ENCODE measurements at regions not wholly inside any gene's neighbourhood (a gene's known extent, or its start where the extent isn't known, plus 50 kb on each side); places are given as distances from the start of the nearest gene placed in this dataset.

DNA sequence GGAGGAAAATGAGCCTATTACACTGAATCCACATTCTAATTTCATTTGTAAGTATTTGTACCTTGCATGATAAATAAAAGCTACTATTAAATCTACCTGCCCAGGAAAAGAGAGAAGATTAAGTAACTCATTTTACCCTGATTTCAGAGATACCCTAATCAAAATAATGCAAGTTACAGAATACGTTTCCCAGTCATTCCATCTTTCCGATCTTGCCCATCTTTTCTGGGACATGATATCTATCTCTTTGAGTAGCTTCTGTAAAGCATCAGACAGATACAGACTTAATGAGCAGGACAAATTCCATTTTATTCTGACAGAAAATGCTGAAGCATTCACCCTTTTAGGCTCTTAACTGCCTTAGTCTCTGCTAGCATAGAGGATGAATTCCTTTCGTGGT is 56.6 kb downstream of the SPRY2 start:
- no peak for DNase-seq
- 84 to 93% (median 89%) methylated on average over 3 of the region's 3 CpGs for WGBS, 5 donors

DNA sequence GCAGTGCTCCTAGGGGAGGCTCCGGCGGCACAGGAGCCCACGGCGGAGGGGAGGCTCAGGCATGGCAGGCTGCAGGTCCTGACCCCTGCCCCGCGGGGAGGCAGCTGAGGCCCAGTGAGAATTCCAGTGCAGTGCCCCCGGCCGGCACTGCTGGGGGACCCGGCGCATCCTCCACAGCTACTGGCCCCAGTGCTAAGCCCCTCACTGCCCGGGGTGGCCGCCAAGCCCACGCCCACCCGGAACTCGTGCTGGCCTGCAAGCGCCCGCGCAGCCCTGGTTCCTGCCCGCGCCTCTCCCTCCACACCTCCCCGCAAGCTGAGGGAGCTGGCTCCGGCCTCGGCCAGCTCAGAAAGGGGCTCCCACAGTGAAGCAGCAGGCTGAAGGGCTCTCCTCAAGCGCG is 62.2 kb downstream of the SPRY2 start:
- DNase-seq: no peak
- intact Hi-C loops (cut with DNase I; ENCODE audit: low total_unique reads): no loop called here
- 91 to 98% (median 95%) methylated on average over 8 to 25 of the region's 25 CpGs for WGBS, 5 donors

More for the DNA sequence above, 56.6 kb downstream of the SPRY2 start:
- Histone ChIP-seq H3K4me3 (no peak overlapping the region), H3K36me3 (no peaks in the 10 kb centered on the region), H3K27me3 (replicated peaks in 1 of 7) (no peaks in the 10 kb centered on the region), H3K27ac (no peak overlapping the region), H3K9me3 (peaks cover 0 to 18% (median 7%) of the 10 kb centered on the region in 8 donors), H3K4me1 (no peaks in the 10 kb centered on the region)
- TF ChIP-seq POLR2A (IDR thresholded peaks at IDR 0.05) (no peak), POLR2AphosphoS5 (IDR thresholded peaks at IDR 0.05) (no peak)
- TF ChIP-seq, protein P1, sequence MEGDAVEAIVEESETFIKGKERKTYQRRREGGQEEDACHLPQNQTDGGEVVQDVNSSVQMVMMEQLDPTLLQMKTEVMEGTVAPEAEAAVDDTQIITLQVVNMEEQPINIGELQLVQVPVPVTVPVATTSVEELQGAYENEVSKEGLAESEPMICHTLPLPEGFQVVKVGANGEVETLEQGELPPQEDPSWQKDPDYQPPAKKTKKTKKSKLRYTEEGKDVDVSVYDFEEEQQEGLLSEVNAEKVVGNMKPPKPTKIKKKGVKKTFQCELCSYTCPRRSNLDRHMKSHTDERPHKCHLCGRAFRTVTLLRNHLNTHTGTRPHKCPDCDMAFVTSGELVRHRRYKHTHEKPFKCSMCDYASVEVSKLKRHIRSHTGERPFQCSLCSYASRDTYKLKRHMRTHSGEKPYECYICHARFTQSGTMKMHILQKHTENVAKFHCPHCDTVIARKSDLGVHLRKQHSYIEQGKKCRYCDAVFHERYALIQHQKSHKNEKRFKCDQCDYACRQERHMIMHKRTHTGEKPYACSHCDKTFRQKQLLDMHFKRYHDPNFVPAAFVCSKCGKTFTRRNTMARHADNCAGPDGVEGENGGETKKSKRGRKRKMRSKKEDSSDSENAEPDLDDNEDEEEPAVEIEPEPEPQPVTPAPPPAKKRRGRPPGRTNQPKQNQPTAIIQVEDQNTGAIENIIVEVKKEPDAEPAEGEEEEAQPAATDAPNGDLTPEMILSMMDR (IDR thresholded peaks at IDR 0.05 in 8 of 11, conservative IDR thresholded peaks at IDR 0.05 in 3 of 11): no peak
- intact Hi-C loops (cut with DNase I; ENCODE audit: low total_unique reads): no loop called here

DNA sequence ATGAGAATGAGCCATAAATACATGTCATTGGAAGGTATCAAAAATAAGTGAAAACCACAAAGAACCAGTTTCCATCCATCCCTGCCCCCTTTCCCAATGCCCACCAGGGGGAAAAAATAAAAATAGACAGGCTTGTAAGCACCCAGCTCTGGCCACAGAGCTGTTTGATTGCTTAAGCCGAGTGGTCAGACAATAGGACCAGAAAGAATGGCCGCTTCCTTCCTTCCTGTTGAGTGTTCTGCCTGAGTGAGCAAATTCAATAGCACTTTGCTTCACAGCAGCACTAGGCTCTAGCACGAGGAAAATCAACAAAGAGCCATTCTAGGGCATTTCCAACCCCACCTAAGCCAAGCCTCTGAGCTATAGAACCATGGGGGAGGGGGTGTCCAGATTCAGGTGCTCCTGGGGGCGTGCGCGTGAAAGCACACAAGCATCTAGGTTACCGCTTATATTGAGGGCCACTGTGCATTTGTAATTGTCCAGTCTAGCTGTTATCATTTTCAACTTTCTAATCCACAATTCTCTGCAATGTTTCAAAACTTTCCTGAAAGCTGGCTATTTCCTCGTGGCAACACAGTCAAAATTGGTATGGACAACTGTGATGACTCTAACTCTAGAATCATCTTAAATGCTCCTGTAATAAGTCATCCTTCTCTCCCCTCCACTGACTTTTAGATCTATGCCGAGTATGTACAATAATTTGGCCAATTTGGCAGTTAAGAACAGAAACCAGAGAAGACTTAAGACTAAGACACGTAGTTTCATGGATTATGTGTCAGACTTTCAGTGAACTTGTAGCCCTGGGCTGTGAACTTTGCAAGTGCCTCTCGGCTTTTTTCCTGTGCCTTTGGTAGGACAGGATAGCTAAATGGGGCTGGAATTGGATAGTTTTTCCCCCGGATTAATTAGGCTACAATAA is 64.3 kb downstream of the SPRY2 start:
- peak overlapping the region in 6 of 8 donors; percentile 4 to 59 (median 46) for H3K27ac ChIP-seq
- peaks cover 0 to 6% (median 0%) of the 10 kb centered on the region in 8 donors for H3K9me3 ChIP-seq
- no peaks in the 10 kb centered on the region for H3K36me3 ChIP-seq
- peak overlapping the region in 1 of 8 donors; percentile 12 for H3K4me3 ChIP-seq
- H3K4me1 ChIP-seq: peaks cover 4 to 14% (median 8%) of the 10 kb centered on the region in 6 donors
- TF ChIP-seq, protein P1 (IDR thresholded peaks at IDR 0.05 in 8 of 11, conservative IDR thresholded peaks at IDR 0.05 in 3 of 11): peak in 1 of 11 experiments; percentile 16
- TF ChIP-seq POLR2AphosphoS5 (IDR thresholded peaks at IDR 0.05): peak in 1 of 3 donors; percentile 21
- TF ChIP-seq POLR2A (IDR thresholded peaks at IDR 0.05): no peak
- H3K27me3 ChIP-seq (replicated peaks in 1 of 7): no peaks in the 10 kb centered on the region
- 55 to 70% (median 58%) methylated on average over 12 of the region's 12 CpGs for WGBS, 5 donors
- intact Hi-C loops (cut with DNase I; ENCODE audit: low total_unique reads): no loop called here
- no peak for DNase-seq

More for the DNA sequence above, 62.2 kb downstream of the SPRY2 start:
- Histone ChIP-seq H3K36me3 (no peaks in the 10 kb centered on the region), H3K9me3 (peaks cover 0 to 6% (median 0%) of the 10 kb centered on the region in 8 donors), H3K4me3 (no peak overlapping the region), H3K4me1 (peaks cover 4 to 14% (median 8%) of the 10 kb centered on the region in 6 donors), H3K27me3 (replicated peaks in 1 of 7) (no peaks in the 10 kb centered on the region), H3K27ac (no peak overlapping the region)
- no peak for TF ChIP-seq POLR2AphosphoS5 (IDR thresholded peaks at IDR 0.05)
- no peak for TF ChIP-seq POLR2A (IDR thresholded peaks at IDR 0.05)

DNA sequence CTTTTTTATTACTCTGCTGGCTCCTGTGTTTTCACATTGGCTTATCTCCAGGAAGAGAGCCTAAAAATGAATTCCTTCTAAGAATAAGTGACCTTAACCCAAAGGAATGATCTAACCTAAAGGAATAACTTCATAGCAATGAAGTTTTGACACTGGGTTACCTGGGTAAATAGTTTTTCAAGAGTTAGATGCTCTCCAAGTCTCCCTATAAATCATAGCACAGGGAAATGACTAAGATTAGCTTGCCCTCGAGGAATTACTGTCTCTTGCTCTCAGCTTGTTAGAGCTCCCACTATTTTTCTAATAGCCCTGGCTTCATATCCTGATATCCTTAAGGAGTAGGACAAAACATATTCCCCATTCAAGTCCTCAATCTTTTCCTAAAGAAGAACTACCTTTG is 66.3 kb downstream of the SPRY2 start:
- Histone ChIP-seq H3K4me1 (peaks cover 4 to 14% (median 8%) of the 10 kb centered on the region in 6 donors), H3K4me3 (no peak overlapping the region), H3K27me3 (replicated peaks in 1 of 7) (no peaks in the 10 kb centered on the region), H3K27ac (no peak overlapping the region), H3K9me3 (peaks cover 0 to 12% (median 2%) of the 10 kb centered on the region in 8 donors), H3K36me3 (no peaks in the 10 kb centered on the region)
- intact Hi-C loops (cut with DNase I; ENCODE audit: low total_unique reads): no loop called here
- TF ChIP-seq POLR2A (IDR thresholded peaks at IDR 0.05) (no peak), POLR2AphosphoS5 (IDR thresholded peaks at IDR 0.05) (no peak)
- TF ChIP-seq, protein P1 (IDR thresholded peaks at IDR 0.05 in 8 of 11, conservative IDR thresholded peaks at IDR 0.05 in 3 of 11): no peak
- no peak for DNase-seq
- 67 to 78% (median 70%) methylated on average over 1 of the region's 1 CpG for WGBS, 5 donors

Data from spleen (tissue), 11 donors.